ENCODE measurements at regions not wholly inside any gene's neighbourhood (a gene's known extent, or its start where the extent isn't known, plus 50 kb on each side); places are given as distances from the start of the nearest gene placed in this dataset.

GRCh38 chr11:30089921-30090320, 73.1 kb upstream of the KCNA4 start:
- no peak for DNase-seq

GRCh38 chr11:30091246-30091645, 74.4 kb upstream of the KCNA4 start:
- DNase-seq: no peak

- DNase-seq: no peak
Observed at GRCh38 chr11:30091737-30092136, 74.9 kb upstream of the KCNA4 start.

- DNase-seq: no peak
Observed at GRCh38 chr11:30092518-30092917, 75.7 kb upstream of the KCNA4 start.

GRCh38 chr11:30100495-30100894, 83.7 kb upstream of the KCNA4 start:
- no peak for DNase-seq

- DNase-seq: no peak
Observed at GRCh38 chr11:30106222-30107181, 89.7 kb upstream of the KCNA4 start.

GRCh38 chr11:30107899-30108298, 91.1 kb upstream of the KCNA4 start:
- DNase-seq: no peak

- no peak for DNase-seq
Observed at GRCh38 chr11:30109774-30110173, 92.9 kb upstream of the KCNA4 start.

- no peak for DNase-seq
Observed at GRCh38 chr11:30110691-30111090, 93.9 kb upstream of the KCNA4 start.

- DNase-seq: no peak
Observed at GRCh38 chr11:30111786-30112185, 95.0 kb upstream of the KCNA4 start.

GRCh38 chr11:30113326-30113898, 96.6 kb upstream of the KCNA4 start:
- DNase-seq: no peak

GRCh38 chr11:30116512-30116911, 99.7 kb upstream of the KCNA4 start:
- DNase-seq: no peak

GRCh38 chr11:30120045-30120589, 103.3 kb upstream of the KCNA4 start:
- DNase-seq: no peak

GRCh38 chr11:30125456-30125855, 105.4 kb upstream of the FSHB start:
- DNase-seq: no peak

GRCh38 chr11:30128269-30128932, 102.4 kb upstream of the FSHB start:
- DNase-seq: peak; percentile 3

- no peak for DNase-seq
Observed at GRCh38 chr11:30131535-30131934, 99.3 kb upstream of the FSHB start.

- DNase-seq: no peak
Observed at GRCh38 chr11:30133281-30133680, 97.5 kb upstream of the FSHB start.

- peak; percentile 3 for DNase-seq
Observed at GRCh38 chr11:30143098-30143705, 87.6 kb upstream of the FSHB start.

- DNase-seq: no peak
Observed at GRCh38 chr11:30147293-30147692, 83.5 kb upstream of the FSHB start.

- no peak for DNase-seq
Observed at GRCh38 chr11:30149998-30150397, 80.8 kb upstream of the FSHB start.

- DNase-seq: no peak
Observed at GRCh38 chr11:30150425-30150824, 80.4 kb upstream of the FSHB start.

GRCh38 chr11:30153008-30153407, 77.8 kb upstream of the FSHB start:
- DNase-seq: no peak

GRCh38 chr11:30155428-30155827, 75.4 kb upstream of the FSHB start:
- no peak for DNase-seq
